ENCODE measurements at regions not wholly inside any gene's neighbourhood (a gene's known extent, or its start where the extent isn't known, plus 50 kb on each side); places are given as distances from the start of the nearest gene placed in this dataset.

GRCh38 chr11:33642461-33643166 lies 58.0 kb downstream of the C11orf91 start:
- TF ChIP-seq ATF3 (IDR thresholded peaks at IDR 0.05) (peak; percentile 20; the same call in 1 of the 2 replicates), ATF3 (CRISPR knock-in tag; conservative IDR thresholded peaks at IDR 0.05) (no peak), ZSCAN29 (IDR thresholded peaks at IDR 0.05) (no peak), CHD7 (IDR thresholded peaks at IDR 0.05; ENCODE audit: low read depth, low read length) (no peak), PKNOX1 (IDR thresholded peaks at IDR 0.05) (peak; percentile 68), ELK3 (CRISPR knock-in tag; IDR thresholded peaks at IDR 0.05) (no peak)
- H3K9ac ChIP-seq (ENCODE audit: insufficient read depth in 1 of 2, low read depth in 2 of 2, low read length in 2 of 2): no peak overlapping the region
- intact Hi-C loops (cut with micrococcal nuclease): no loop called here
- BruUV-seq (replicated peaks): no TSS peak
- no peak overlapping the region for H2AFZ ChIP-seq (ENCODE audit: low read depth, low read length)
- under 1% methylated on average over 8 of the region's 8 CpGs for WGBS (ENCODE audit: insufficient coverage, low coverage, missing lambda C conversion rate)
- FAIRE-seq: no peak
- no peaks in the 10 kb centered on the region for H4K20me1 ChIP-seq (replicated peaks; ENCODE audit: control insufficient read depth, insufficient read depth, low read length)
- ATAC-seq: no peak
- H3K9me1 ChIP-seq (ENCODE audit: control insufficient read depth, insufficient read depth, low read length): no peaks in the 10 kb centered on the region
- in situ Hi-C loops (cut with MboI): no loop called here
- no peaks in the 10 kb centered on the region for H3K9me3 ChIP-seq (replicated peaks; ENCODE audit: control insufficient read depth, insufficient read depth, low read depth, low read length)
- POLR2A ChIA-PET: interaction anchor here (1.2 kb wide), 1 partner anchor 9 kb away, joined by 3 read pairs; no protein-coding TSS in a partner anchor
- no peak for DNase-seq (ENCODE audit: extremely low read depth in 1 of 4, low spot score in 3 of 4)
- CTCF ChIA-PET (ENCODE audit: low intra/inter-chr PET ratio): no interaction called here
- peaks cover 13 to 22% of the 10 kb centered on the region in 2 experiments for H3K27me3 ChIP-seq (ENCODE audit: control insufficient read depth in 2 of 2, insufficient read depth in 2 of 2, low read length in 2 of 2)
- no peak overlapping the region for H3K27ac ChIP-seq (ENCODE audit: extremely low read depth, low read depth, low read length)
- H3K4me2 ChIP-seq (ENCODE audit: insufficient read depth, low read length): no peak overlapping the region
- no peak overlapping the region for H3K4me3 ChIP-seq
- H3K79me2 ChIP-seq (ENCODE audit: control insufficient read depth, insufficient read depth, low read length): no peaks in the 10 kb centered on the region
- no peaks in the 10 kb centered on the region for H3K36me3 ChIP-seq (ENCODE audit: control insufficient read depth, insufficient read depth, low read length)
- H3K4me1 ChIP-seq (replicated peaks in 1 of 2; ENCODE audit: control insufficient read depth in 2 of 2, insufficient read depth in 2 of 2, low read length in 2 of 2): 0 out of 5 replicates have a peak, but pooled peaks cover 0 to 4% of the 10 kb centered on the region in 2 experiments

Measured in K562 (cell line).